Inflammatory macrophage (primary cell): ENCODE measurements at regions not wholly inside any gene's neighbourhood (a gene's known extent, or its start where the extent isn't known, plus 50 kb on each side); places are given as distances from the start of the nearest gene placed in this dataset.

ENCODE experiments used
- DNase-seq, 2 donors: peaks; one replicate each; pipeline ENCODE4 v3.0.0-alpha.2; 2020 to 2022

DNA sequence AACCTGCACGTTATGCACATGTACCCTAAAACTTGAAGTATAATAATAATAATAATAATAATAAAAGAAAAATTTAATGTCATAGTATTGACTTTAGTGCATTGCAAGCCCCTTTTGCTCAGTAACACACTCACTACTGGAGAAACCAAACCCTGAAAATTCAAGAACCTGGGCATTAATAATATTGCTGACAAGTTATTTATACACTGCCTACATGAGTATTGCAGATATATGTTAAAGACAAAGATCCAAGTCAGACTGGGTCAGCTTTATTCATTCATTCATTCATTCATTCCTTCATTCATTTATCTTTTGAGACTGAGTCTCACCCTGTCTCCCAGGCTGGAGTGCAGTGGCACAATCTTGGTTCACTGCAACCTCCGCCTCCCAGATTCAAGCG is 1711.2 kb downstream of the TP53TG3F start:
- no peak for DNase-seq

DNA sequence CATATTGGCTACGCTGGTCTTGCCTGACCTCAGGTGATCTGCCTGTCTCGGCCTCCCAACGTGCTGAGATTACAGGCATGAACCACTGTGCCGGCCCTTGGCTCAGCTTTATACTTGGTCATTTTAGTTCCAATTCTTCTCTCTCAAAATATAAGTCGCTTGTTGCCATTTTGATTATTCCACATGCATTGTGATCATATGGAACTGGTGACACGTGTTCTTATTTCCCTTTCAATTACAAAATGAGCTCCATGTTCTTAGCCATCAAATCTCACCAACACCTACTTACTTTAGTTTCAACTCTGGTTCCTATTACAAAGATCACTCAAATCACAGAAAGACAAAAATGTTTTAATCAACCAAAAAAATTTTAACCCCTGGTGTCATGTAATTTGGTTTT is 1711.7 kb downstream of the TP53TG3F start:
- DNase-seq, result no peak

DNA sequence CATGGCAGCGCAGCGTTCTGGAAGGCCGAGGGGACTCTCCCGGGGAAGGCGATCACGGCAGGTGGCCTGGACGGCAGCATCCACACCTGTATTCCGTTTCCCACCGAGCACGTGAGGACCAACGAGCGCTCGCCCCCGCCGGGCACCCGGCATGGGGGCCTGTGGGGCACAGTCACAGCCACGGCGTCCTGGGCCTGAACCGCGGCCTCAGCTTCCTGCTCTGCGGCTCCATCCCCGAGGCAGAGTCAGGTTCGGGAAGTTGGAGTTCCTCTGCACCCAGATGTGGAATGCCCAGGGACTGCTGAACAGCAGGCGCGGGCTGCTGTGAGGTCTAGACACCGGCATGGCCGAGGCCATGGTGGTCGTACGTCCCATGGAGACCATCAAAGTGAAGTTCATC is 1713.9 kb downstream of the TP53TG3F start:
- no peak for DNase-seq

DNA sequence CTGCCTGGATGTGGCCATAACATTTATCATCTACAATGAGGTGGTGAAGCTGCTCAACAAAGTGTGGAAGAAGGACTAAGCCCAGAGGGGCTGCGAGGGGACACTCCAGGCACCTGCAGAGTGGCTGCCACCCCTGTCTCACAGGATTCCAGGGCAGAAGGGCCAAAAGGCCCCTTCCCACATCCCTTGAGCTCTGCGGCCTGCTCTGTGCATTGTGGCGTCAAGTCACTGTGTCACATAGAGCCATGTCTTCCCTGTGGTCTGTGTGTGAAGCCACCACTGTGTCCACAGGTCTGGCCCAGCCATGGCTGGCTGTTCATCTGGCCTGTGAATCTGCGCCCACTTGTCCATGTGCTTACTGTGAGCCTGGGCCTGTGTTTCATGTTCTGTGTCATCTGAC is 1714.6 kb downstream of the TP53TG3F start:
- no peak for DNase-seq

DNA sequence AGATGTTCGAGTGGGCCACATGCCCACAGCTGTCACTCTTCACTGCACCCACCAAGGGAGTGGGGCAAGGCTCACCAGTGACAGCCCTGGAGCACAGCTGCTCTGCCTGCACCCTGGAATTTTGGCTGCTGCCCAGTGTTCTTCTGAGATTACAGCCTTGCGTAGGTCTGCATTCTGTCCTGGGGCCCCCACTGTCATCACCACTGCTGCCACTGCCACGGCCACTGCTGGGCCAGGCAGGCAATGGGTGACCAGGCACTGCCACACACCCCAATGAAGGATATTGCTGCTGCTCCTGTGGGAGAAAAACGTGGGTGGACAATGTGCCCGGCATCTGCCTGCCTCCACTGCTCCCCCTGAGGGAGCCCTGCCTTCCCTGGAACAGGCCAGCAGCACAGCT is 1717.0 kb downstream of the TP53TG3F start:
- DNase-seq, result no peak

DNA sequence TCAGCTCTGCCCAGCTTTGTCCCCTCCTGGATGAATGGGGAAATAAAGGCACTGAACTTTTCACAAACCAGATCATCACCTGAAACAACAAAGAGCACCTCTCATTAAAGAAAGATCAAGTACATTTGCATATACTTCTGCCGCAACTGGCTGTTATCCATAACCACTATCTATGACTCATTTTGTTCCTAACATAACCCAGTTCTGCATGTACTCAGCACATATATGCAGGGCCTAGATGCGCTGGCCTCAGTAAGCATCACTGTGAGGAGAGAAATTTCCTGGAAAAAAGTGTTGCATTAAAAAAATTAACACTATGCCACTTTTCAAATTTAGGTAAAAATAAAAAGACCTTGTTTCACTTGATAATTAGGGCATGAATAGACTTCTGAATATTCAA is 1718.4 kb downstream of the TP53TG3F start:
- DNase-seq, result no peak

DNA sequence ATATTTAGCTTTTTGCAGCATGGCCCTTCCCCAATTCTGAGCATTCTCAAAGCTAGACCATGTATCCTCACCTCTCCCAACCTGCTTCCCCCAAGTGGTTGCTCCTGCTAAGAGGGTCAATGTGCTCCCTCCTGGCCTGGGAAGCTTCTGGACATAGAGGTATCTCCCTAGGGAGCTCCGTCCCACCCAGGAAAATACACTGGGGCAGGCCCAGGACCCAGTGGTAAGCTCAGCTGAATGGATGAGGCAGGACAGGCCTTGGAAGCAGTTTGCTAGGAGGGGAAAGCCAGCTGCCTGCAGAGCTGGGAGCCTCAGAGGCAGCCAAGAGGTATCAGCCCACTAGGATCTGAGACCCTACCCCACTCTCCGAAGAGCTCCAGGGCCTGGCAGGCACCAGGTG is 1721.6 kb downstream of the TP53TG3F start:
- DNase-seq, result no peak

DNA sequence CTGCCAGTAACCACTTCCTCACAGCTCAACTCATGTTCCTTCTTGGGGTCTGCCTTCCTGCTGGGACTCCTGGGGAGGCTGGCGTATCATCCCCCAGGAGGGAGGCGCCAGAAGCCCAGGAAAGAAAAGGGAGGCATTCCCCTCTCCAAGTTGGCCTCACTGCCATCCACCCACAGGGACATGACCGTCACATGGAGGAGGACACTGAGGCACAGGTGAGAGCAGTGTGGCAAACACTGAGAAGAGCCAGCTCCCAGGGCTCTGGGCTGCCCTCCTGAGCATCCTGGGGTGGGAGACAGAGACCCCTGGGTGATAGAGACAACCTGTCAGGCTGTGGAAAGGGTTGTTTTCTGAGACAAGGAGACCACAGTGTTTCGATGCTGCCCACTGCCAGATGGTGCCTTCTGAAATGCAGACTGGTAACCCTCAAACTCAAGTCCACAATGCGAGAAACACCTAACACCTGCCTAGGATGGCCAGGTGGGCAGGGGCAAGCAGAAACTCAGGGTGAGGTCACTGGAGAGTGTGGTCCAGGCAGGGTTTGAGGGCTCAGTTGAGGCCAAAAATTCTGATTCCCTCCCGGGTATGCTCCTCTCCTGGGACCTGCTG is 1722.1 kb downstream of the TP53TG3F start:
- no peak for DNase-seq

DNA sequence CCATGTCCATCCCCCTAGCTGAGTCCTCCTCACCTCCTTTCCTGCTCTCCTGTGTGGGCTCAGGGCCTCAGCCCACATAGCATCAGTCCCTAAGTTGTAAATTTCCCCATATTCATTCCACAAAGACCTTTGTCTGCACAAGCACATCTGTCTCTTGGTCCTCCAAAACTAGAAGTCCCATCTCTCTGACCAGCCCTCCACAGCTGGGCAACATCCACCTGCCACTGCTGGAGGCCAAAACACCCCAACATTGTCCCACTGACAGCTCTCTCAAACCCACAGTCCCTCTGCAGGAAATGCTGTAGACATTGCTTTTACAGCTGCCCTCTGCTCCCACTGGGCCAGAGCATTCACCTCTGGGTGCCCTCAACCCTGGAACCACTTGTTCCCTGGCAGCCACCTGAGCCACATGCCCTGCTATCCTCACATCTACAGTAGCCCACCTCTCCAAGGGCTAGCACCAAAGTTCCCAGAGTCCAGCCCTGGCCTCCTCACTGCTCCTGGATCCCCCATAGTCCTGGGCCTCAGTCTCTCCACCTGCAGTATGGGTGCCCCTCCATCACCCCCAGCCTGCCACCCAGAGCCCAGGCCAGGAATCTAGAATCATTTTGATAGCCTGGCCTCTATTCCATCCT is 1722.7 kb downstream of the TP53TG3F start:
- DNase-seq, result no peak

DNA sequence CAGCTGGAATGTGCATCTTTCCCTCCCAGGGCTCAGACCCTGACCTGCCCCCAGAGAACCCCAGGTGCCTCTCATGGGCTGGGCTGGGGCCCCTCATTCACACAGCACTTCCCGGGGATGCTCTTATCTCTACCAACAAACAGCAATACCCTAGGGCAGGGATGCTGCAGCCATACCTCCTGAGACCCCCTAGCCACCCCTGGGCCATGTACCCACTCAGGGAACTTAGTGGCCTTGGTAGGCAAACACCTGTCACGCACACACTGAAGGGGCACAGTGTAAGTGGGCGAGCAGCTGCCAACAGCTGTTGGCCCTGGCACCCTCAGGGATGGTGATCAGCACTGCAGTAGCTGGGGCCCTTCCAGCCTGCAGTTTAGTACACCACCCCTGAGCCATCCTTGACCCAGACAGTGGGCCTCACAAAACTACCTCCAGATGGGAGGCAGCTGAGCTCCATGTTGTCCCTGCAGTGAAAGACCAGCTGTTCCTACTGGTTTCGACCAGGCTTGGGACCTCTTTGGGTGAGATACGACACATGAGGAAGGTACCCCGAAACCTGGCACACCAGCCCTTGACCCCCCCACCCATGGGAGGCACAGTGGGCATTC is 1723.6 kb downstream of the TP53TG3F start:
- DNase-seq, result no peak

DNA sequence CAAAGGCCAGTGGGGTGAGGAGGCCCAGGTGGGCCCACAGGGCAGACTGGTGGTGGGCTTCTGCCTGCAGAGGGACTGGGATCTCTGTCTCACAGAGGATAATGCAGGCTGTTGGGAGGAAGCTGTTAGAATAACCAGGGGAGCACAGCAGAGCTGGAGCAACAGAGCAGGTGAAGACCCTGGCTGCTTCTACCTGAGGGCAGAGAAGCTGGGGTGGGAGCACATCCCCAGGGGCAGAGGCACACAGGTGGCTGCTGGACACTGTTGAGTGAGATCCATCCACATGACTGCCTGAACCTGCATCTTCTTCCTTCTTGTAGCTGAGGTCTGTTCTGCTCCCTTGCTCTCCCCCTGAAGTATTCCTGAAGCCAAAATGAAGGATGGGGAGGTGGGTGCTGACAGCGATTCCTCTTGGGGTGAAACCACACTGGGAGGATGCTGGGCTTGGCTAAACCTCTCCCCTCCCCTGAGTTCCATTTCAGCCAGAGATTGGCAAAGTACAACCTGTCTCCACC is 1725.0 kb downstream of the TP53TG3F start:
- DNase-seq, result no peak

DNA sequence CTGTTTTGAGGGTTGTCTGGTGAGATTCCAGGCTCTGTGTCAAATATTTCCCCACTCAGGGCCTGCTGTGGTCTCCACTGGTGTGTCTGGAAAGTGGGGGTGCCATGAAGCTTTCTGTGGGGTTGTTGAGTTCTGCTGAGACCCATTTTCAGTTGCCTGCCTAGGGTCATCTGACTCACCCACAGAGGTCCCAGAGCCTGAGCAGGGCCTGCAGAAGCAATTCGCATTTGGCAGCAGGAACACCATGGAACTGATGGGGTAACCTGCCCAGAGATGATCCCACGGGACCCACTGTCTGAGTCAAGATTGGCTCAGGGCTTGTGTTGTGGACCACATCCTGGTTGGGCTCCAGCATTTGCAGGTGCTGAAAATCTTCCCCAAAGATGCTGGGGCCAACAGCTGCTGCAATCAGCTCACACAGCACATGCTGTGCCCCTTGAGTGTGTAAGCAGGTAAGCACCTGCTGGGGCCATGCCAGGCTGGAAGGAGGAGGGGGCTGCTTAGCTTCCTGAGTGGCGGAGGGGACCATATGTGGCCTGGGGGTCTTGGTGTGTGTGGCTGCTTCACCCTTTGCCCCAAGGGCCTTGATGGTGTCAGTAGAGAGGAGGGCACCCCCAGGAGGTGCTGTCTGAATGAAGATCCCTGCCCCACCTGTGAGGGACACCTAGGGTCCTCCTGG is 1726.1 kb downstream of the TP53TG3F start:
- DNase-seq, result no peak

DNA sequence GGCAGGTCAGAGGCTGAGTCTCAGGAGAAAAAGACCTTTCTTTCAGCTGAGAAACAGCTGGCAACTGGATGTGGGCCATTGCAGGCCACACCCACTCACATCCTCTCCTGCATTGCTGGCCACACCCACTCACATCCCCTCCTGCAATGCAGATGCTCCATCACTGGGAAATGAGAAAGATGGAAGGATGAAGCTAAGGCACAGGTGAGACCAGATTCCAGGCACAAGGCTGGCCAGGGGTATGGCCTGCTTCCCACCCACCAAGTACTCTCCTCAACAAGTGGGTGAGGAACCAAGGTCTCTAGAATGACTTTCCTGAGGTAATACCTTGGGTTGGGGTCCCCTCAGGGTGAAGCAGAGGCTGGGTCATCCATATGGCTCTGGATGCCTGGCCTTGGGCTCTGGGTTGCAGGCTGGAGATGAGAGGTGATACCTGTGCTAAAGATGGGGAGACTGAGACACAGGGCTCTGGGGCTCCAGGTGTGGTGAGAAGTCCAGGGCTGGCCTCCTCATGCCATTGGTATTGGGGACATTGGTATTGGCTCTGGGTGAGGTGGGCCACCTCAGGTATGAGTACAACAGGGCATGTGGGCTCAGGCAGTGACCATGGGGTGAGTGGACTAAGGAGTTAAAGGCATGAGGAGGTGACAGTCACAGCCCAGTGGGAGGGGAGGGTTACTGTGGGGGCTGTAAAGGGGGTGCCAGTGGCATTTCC is 1726.8 kb downstream of the TP53TG3F start:
- DNase-seq, result no peak

DNA sequence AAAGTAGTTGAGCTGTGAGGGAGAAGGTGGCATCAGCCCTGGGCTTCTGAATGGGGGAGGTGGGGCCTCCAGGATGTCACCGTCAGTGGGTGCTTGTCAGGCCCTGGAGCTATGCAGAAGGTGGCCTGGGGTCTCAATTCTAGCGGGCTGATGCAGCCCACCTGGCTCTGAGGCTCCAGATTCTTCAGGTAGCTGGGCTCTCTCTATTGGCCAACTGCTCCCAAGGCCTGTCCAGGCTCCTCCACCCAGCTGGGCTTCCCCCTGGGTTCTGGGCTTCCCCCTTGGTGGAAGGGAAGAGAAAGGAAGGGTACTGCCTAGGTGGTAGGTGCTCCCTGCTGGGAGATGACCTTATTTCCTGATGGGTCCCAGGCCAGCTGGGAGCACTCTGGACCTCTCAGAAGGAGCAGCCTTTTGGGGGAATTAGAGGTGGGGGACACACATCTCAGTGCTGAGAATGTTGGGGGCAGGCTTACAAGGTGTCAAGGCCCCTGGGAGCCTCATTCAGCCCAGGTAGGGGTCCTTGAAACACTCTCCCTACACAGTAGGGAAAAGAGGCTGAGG is 1728.3 kb downstream of the TP53TG3F start:
- no peak for DNase-seq

DNA sequence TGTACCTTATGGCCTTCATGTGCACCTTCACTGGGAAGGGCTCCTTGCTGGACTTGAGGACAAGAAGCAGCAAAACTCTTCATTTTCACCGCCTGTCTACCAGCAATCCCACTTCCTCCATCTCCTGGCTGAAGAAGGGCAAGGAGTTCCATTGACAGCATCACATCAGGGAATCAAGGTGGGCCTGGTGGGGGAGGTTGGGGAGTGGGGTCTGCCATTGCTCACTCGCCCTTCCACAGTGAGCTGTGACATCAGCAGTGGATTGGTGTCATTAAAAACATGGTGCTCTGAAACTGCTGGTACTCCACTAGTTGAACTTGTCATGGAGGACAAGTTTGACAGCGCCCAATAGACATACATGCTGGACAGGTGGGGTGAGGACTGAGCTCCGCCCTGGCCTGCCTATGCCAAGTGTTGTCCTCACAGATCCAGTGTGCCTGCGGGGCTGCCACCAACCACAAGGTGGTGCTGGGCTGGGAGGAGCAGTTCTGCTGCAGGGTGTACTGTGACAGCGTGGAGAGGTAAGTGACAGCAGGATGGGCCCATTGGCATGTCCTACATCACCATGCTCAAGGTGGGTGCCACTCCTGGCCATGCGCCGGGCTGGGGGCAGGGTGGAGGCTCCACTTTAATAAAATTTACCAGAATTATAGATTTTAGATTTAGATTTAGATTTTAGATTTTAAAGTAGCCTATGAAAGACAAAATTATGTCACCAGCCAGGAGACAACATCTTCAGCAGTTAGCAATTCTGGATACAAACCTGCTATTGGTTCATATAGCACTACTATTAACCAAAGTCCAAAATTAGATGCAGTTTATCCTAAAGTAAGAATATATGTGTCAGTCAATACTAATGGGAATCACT is 1729.1 kb downstream of the TP53TG3F start:
- DNase-seq, result no peak

DNA sequence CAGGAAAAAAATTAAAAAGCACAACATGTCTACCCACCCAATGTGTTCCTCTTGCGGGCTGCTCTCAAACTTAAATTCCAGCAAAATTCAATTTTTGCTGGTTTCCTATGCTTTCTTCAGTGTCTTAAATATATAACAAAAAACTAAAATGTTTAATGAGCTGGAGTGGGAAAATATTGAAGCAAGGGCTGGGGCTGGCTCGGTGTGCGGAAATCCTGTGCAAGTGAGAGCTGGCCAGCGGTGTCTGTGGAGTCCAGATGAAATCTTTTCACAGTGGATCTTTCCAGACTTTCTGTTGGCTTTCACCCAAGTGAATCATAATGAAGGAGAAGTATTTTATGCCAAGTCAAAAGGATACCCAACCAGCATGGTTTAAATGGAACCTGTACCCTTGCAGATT is 1733.6 kb downstream of the TP53TG3F start:
- no peak for DNase-seq

DNA sequence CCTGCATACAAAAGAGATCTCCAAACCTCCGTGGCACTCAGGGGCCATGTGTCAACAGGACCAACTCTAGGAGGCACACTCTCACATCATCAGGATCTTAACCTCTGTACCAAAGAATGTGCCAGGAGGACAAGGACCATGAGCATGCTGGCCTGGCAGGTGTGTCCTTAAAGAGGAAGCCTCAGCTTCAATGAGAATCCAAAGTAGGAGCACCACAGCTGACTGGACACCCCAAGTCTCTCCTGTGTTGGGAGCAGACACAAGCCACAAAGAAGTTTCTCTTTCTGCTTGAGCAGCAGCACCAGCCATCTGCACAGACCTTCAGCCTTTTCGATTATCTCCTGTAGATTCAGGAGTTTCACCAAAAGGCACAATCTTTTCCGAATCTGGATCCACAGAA is 1734.5 kb downstream of the TP53TG3F start:
- no peak for DNase-seq

DNA sequence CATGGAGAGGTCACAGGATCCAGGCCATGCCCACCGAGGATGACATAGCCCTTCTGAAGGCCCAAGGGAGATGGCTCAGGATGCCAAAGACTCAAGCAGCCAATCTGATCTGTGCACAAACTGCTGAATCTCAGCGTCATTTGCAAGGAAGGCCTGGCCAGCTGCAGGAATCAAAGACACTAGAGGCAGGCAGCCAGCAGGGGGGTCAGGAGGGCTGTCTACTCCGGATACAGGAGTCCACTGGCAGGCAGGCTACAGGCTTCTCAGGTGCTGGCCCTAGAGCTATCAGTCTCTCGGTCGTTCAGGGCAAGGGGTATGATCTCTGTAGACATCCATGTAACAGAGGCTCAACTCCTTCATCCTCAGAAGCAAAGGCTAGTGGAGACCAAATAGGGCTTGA is 1735.3 kb downstream of the TP53TG3F start:
- DNase-seq, result no peak

DNA sequence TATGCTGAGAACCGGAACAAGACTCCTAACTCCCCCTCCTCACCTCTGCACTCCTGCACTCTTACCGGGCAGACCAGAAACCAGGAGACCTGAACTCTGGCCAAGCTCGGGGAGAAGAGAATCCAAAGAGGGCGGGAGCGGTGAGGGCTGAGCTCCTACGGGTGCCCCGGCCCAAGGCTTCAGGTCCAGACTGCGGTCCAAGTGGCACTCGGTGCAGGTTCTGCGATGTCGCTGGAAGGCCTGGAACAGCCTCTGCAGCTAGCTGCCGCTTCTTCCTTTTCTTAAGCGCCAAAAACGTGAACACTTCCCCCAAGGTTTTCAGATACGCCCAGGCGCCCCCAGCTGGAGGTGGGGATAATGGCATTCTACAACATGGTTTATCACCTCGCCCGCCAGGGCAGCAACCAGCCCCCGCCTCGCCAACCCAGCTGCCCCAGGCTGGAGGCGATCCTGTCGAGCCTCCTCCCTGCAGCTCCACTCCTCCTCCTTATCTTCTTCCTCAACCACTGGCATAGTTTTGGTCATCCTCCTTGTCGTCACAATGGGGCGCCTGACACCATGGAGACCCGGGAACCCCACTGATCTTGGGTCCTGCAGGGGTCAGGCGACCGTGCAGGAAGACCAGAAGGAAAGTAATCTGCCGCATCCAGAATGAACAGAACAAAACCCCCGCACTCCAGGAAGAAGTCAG is 1735.9 kb downstream of the TP53TG3F start:
- no peak for DNase-seq

DNA sequence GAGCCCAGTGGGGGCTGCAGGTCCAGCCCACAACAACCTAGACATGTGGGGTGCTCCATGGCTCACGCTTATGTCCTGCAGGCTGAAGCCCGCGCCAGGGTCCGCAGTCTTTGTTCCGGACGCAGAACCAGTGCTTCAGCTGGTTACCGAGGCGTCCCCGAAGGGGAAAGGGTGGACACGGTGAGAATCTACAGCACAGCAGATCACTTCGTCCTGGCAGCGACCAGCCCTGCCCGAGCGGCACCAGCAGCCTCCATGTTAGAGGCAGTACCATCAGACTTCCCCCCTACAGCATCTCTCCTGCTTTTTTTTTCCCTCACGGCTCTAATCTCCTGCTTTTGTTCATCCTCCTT is 1736.4 kb downstream of the TP53TG3F start:
- no peak for DNase-seq

DNA sequence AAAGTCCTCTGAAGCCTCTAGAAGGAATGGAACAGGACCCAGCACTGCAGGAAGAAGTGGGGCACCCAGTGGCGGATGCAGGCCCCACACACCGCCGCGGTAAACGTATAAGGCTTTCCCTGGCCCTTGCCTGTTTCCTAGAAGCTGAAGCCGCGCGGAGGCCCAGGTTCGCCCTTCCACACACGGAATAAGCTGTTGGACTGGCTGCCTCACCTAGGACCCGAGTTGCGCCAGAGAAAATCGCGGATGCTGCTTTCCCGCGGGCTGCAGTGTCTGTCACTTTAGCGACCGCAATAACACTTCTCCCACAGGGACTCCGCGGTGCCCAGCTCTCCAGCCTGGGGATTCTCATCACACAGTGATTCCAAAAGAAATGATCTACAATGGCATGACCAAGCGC is 1736.9 kb downstream of the TP53TG3F start:
- DNase-seq, result no peak
